Vagina (tissue), 2 donors: ENCODE measurements at regions not wholly inside any gene's neighbourhood (a gene's known extent, or its start where the extent isn't known, plus 50 kb on each side); places are given as distances from the start of the nearest gene placed in this dataset.

ENCODE experiments used
- DNase-seq, 2 donors: peaks; one replicate each; pipeline ENCODE4 v3.0.0-alpha.2; 2017; ENCODE audit errors: extremely low spot score in 2 of 2
- H3K27ac ChIP-seq: fragments of 200-600 bp; sonication (generic); one replicate; pipeline ENCODE4 v1.5.1; 2019
- H3K27me3 ChIP-seq: fragments of 200-600 bp; sonication (generic); one replicate; pipeline ENCODE4 v1.5.1; 2019
- H3K36me3 ChIP-seq, 2 donors: fragments of 200-600 bp; sonication (generic); one replicate each; pipeline ENCODE4 v1.5.1; 2017 to 2019
- H3K4me1 ChIP-seq: fragments of 200-600 bp; sonication (generic); one replicate; pipeline ENCODE4 v1.5.1; 2019
- H3K4me3 ChIP-seq, 2 donors: fragments of 200-600 bp; sonication (generic); 1 replicate in 1 of 2; 2 replicates in 1 of 2; pipeline ENCODE4 v1.5.1; 2016 to 2019
- H3K9me3 ChIP-seq: fragments of 200-600 bp; sonication (generic); one replicate; pipeline ENCODE4 v1.5.1; 2019
- CTCF ChIP-seq, 3 experiments: fragments of 450-650 bp in 2 of 3; fragments of 200-600 bp in 1 of 3; sonication (generic) in 1 of 3; IDR thresholded peaks; one replicate each; pipeline ENCODE4 v1.5.1; 2017 to 2019; ENCODE audit warnings: antibody characterized with exemption in 3 of 3, mild to moderate bottlenecking in 2 of 3, moderate library complexity in 2 of 3
- POLR2A ChIP-seq, 2 donors: fragments of 450-650 bp; IDR thresholded peaks; one replicate each; pipeline ENCODE4 v1.6.1; 2017; ENCODE audit warnings: antibody characterized with exemption in 2 of 2, mild to moderate bottlenecking in 2 of 2, moderate library complexity in 2 of 2
- POLR2AphosphoS5 ChIP-seq, 2 donors: sonication (generic); formaldehyde crosslinking; IDR thresholded peaks; one replicate each; pipeline ENCODE4 v1.9.0; 2017; ENCODE audit warnings: antibody characterized with exemption in 2 of 2, mild to moderate bottlenecking in 2 of 2, low read depth in 1 of 2; ENCODE audit not compliant: insufficient read depth in 1 of 2
- intact Hi-C: fragments of 100-400 bp; cut with DNase I; formaldehyde crosslinking; loops from one replicate; pipeline ENCODE4 v1.15.1; 2023

- no peak for TF ChIP-seq POLR2AphosphoS5 (IDR thresholded peaks at IDR 0.05; ENCODE audit: insufficient read depth in 1 of 2, low read depth in 1 of 2)
- TF ChIP-seq CTCF (IDR thresholded peaks at IDR 0.05) = no peak
- no peak for TF ChIP-seq POLR2A (IDR thresholded peaks at IDR 0.05)
- Histone ChIP-seq H3K36me3 (no peaks in the 10 kb centered on the region), H3K4me3 (no peak overlapping the region), H3K27ac (no peak overlapping the region), H3K27me3 (no peaks in the 10 kb centered on the region), H3K9me3 (no peaks in the 10 kb centered on the region), H3K4me1 (no peaks in the 10 kb centered on the region)
- DNase-seq = no peak
- intact Hi-C loops = no loop called here
Measured at GRCh38 chr1:81662913-81663526, 137.7 kb upstream of the ADGRL2 start.

GRCh38 chr1:81660286-81660685, 140.4 kb upstream of the ADGRL2 start:
- no peaks in the 10 kb centered on the region for H3K36me3 ChIP-seq
- H3K4me3 ChIP-seq = no peak overlapping the region
- H3K27ac ChIP-seq = no peak overlapping the region
- intact Hi-C loops = no loop called here
- no peak for DNase-seq
- TF ChIP-seq POLR2AphosphoS5 (IDR thresholded peaks at IDR 0.05; ENCODE audit: insufficient read depth in 1 of 2, low read depth in 1 of 2) = no peak
- no peak for TF ChIP-seq CTCF (IDR thresholded peaks at IDR 0.05)
- TF ChIP-seq POLR2A (IDR thresholded peaks at IDR 0.05) = no peak
- H3K27me3 ChIP-seq = no peaks in the 10 kb centered on the region
- H3K4me1 ChIP-seq = no peaks in the 10 kb centered on the region
- no peaks in the 10 kb centered on the region for H3K9me3 ChIP-seq

GRCh38 chr1:81654657-81655056, 146.1 kb upstream of the ADGRL2 start:
- intact Hi-C loops = no loop called here
- TF ChIP-seq POLR2A (IDR thresholded peaks at IDR 0.05) = no peak
- TF ChIP-seq POLR2AphosphoS5 (IDR thresholded peaks at IDR 0.05; ENCODE audit: insufficient read depth in 1 of 2, low read depth in 1 of 2) = no peak
- Histone ChIP-seq H3K27me3 (no peaks in the 10 kb centered on the region), H3K9me3 (no peaks in the 10 kb centered on the region), H3K4me1 (no peaks in the 10 kb centered on the region), H3K36me3 (no peaks in the 10 kb centered on the region), H3K4me3 (no peak overlapping the region), H3K27ac (no peak overlapping the region)
- DNase-seq = no peak

- Histone ChIP-seq H3K4me3 (no peak overlapping the region), H3K27me3 (no peaks in the 10 kb centered on the region), H3K4me1 (no peaks in the 10 kb centered on the region), H3K9me3 (no peaks in the 10 kb centered on the region), H3K36me3 (no peaks in the 10 kb centered on the region), H3K27ac (no peak overlapping the region)
- no peak for DNase-seq
- intact Hi-C loops = no loop called here
- TF ChIP-seq POLR2A (IDR thresholded peaks at IDR 0.05) = no peak
- TF ChIP-seq CTCF (IDR thresholded peaks at IDR 0.05) = no peak
- no peak for TF ChIP-seq POLR2AphosphoS5 (IDR thresholded peaks at IDR 0.05; ENCODE audit: insufficient read depth in 1 of 2, low read depth in 1 of 2)
Measured at GRCh38 chr1:81654147-81654546, 146.6 kb upstream of the ADGRL2 start.

- H3K4me1 ChIP-seq = no peaks in the 10 kb centered on the region
- intact Hi-C loops = no loop called here
- no peaks in the 10 kb centered on the region for H3K36me3 ChIP-seq
- no peaks in the 10 kb centered on the region for H3K9me3 ChIP-seq
- no peak for DNase-seq
- H3K27ac ChIP-seq = no peak overlapping the region
- H3K4me3 ChIP-seq = no peak overlapping the region
- TF ChIP-seq POLR2A (IDR thresholded peaks at IDR 0.05) = no peak
- TF ChIP-seq CTCF (IDR thresholded peaks at IDR 0.05) = no peak
- no peak for TF ChIP-seq POLR2AphosphoS5 (IDR thresholded peaks at IDR 0.05; ENCODE audit: insufficient read depth in 1 of 2, low read depth in 1 of 2)
- no peaks in the 10 kb centered on the region for H3K27me3 ChIP-seq
Measured at GRCh38 chr1:81650776-81651175, 150.0 kb upstream of the ADGRL2 start.
